Superior temporal gyrus (tissue), 1 donor: ENCODE measurements at regions not wholly inside any gene's neighbourhood (a gene's known extent, or its start where the extent isn't known, plus 50 kb on each side); places are given as distances from the start of the nearest gene placed in this dataset.
A peak's percentile ranks its signal among the peaks of the same experiment; 100 is the strongest.

Source experiments
- DNase-seq: peaks from one replicate; pipeline ENCODE4 v3.0.0-alpha.2; 2016; ENCODE audit errors: extremely low spot score

GRCh38 chr10:84047258-84048010 lies 91.9 kb upstream of the GHITM start:
- DNase-seq: no peak

DNA sequence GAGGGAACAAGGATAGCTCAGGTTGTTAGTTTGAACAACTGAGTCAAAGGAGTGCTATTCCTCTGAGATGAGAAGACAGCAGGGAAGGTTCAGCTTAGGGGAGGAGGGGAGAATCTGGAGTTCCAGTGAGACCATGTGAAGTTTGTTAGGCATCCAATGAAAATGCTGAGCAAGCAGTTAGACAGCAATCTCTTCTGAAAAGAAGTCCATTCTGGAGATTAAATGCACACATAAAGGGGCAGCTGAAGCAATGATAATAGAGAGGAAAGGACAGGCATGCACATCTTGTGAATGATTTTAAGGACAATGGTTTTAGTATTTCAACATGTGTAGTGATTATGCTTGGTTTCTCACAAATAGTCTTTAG lies 89.7 kb upstream of the GHITM start:
- DNase-seq: no peak

DNA sequence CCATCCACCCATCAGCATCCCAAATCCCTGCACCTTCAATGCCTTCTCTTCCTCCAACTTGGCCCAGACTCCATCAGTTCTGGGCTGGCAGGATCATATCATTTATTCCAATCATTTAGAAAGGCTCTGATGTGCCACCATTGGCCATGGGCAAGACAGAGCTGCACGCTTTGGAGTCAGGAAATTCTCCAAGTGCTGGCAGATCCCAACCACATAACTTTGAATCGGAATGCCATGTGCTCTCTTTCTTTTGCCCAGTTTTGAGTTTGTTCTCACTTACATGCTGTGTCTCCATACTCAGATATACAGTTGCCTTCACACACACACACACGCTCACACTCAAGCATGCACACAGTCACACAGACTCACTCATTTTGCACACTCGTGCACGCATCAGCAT lies 85.7 kb upstream of the GHITM start:
- no peak for DNase-seq

GRCh38 chr10:84054743-84055142 lies 84.6 kb upstream of the GHITM start:
- no peak for DNase-seq

DNA sequence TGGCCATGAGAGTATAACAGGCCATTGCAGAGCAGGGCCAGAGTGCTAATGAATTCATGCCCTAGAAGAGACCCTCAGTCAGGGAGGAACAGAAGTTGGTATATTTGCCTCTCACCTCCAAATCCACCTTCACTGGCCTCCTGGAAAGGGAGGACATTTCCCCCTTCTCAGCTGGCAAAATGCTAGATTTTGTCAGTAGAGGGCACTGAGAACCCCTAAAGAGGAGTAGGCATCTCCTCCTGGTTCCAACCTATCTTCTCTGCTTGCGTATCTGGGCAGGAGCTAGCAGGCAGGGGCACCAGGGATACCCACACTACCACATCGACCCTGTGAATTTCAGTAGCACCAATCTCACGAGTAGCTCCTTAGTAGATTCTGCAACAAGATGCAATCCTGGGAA lies 79.8 kb upstream of the GHITM start:
- DNase-seq: no peak

DNA sequence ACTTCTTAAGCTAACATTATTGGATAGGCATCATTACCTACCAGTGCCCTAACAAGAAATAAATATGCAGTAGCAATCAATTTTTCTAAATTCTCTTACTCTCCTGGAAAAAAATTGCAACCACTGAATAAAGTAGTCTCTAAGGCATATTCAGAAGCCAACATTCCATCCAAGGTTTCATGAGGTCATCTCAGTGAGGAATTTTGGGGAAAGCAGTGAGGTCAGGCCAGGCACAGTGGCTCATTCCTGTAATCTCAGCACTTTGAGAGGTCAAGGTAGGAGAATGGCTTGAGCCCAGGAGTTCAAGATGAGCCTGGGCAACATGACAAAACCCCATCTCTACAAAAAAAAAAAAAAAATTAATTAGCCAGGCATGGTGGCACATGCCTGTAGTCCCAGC lies 75.9 kb upstream of the GHITM start:
- DNase-seq: no peak

GRCh38 chr10:84065804-84066601 lies 73.3 kb upstream of the GHITM start:
- DNase-seq: no peak

GRCh38 chr10:84074521-84074920 lies 64.8 kb upstream of the GHITM start:
- DNase-seq: no peak

GRCh38 chr10:84075226-84076046 lies 63.9 kb upstream of the GHITM start:
- no peak for DNase-seq

GRCh38 chr10:84076047-84076388 lies 63.3 kb upstream of the GHITM start:
- DNase-seq: peak; percentile 36

GRCh38 chr10:84076540-84077195 lies 62.6 kb upstream of the GHITM start:
- DNase-seq: no peak

DNA sequence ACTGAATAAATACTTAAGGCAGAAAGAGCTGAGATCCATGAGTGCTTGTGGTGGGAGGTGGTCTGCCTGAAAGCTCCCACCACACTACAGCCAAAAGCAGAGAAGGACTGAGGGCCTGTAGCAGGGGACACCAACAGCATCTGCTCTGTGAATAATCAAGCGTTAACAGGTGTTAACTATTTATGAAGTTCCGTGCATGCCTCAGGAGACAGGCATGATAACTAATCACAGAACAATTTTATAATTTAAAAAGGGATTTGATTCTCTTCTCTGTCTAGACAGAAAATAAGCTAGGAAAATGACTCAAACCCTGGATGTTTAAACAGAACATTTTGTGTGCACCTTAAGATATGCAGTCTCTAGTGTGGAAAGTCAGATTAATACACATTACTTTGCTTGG lies 61.5 kb upstream of the GHITM start:
- DNase-seq: no peak

DNA sequence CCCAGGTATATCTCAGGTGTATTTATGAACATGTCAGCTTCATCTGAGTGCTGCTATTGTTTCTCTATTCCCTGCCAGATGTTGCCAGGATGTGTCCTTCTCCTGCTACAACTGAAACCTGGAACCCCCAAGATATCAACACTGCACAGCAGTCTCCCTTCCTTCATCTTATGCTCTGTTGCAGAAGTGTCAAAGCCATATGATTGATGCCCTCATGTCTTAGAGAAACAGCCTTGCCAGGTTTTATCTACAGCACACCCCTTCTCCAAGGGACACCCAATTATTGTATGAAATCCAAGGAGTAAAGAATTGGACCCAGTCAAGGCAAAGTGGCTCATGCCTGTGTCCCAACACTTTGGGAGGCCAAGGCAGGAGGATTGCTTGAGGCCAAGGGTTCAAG lies 60.5 kb upstream of the GHITM start:
- DNase-seq: no peak

GRCh38 chr10:84084342-84084741 lies 55.0 kb upstream of the GHITM start:
- no peak for DNase-seq

DNA sequence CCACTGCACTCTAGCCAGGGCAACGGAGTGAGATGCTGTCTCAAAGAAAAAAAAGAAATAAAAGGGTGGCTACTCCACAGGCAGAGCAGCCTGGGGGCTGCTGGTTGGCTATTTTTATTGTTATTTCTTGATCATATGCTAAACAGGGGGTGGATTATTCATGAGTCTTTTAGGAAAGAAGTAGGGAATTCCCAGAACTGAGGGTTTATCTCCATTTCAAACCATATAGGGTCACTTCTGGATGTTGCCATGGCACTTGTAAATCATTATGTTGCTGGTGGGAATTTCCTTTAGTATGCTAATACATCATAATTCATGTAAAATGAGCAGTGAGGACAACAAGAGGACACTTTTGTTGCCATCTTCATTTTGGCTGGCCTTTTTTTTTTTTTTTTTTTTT lies 52.1 kb upstream of the GHITM start:
- DNase-seq: no peak

- no peak for DNase-seq
These were observed 50.7 kb upstream of the GHITM start for GRCh38 chr10:84088626-84089025.

- no peak for DNase-seq
These were observed 50.1 kb upstream of the GHITM start for GRCh38 chr10:84089162-84089561.
